Adrenal gland (tissue), 5 donors: ENCODE measurements at regions not wholly inside any gene's neighbourhood (a gene's known extent, or its start where the extent isn't known, plus 50 kb on each side); places are given as distances from the start of the nearest gene placed in this dataset.

Source experiments
- POLR2A ChIP-seq, 2 donors: fragments of 450-650 bp; IDR thresholded peaks; one replicate each; pipeline ENCODE4 v1.6.1; 2017; ENCODE audit warnings: antibody characterized with exemption in 2 of 2, mild to moderate bottlenecking in 2 of 2, moderate library complexity in 1 of 2
- TF ChIP-seq, protein P1 (sequence below), 6 experiments: fragments of 450-650 bp in 4 of 6; fragments of 200-600 bp in 2 of 6; sonication (generic) in 1 of 6; IDR thresholded peaks; 1 replicate in 5 of 6; 2 replicates in 1 of 6; pipeline versions ENCODE4 v1.5.1 to v1.8.0; 2016 to 2021; ENCODE audit warnings: antibody characterized with exemption in 6 of 6, mild to moderate bottlenecking in 2 of 6, moderate library complexity in 1 of 6
- donor health status: DM: no; HTN: no; CAD: no.

GRCh38 chr6:153435787-153436186 lies 304.7 kb upstream of the RGS17 start:
- TF ChIP-seq, protein P1, sequence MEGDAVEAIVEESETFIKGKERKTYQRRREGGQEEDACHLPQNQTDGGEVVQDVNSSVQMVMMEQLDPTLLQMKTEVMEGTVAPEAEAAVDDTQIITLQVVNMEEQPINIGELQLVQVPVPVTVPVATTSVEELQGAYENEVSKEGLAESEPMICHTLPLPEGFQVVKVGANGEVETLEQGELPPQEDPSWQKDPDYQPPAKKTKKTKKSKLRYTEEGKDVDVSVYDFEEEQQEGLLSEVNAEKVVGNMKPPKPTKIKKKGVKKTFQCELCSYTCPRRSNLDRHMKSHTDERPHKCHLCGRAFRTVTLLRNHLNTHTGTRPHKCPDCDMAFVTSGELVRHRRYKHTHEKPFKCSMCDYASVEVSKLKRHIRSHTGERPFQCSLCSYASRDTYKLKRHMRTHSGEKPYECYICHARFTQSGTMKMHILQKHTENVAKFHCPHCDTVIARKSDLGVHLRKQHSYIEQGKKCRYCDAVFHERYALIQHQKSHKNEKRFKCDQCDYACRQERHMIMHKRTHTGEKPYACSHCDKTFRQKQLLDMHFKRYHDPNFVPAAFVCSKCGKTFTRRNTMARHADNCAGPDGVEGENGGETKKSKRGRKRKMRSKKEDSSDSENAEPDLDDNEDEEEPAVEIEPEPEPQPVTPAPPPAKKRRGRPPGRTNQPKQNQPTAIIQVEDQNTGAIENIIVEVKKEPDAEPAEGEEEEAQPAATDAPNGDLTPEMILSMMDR (IDR thresholded peaks at IDR 0.05) = no peak
- no peak for TF ChIP-seq POLR2A (IDR thresholded peaks at IDR 0.05)
